Astrocyte (in vitro differentiated cells and primary cell): ENCODE measurements at regions not wholly inside any gene's neighbourhood (a gene's known extent, or its start where the extent isn't known, plus 50 kb on each side); places are given as distances from the start of the nearest gene placed in this dataset.

Source experiments
- DNase-seq: peaks from one replicate; pipeline ENCODE4 v3.0.0-alpha.2; 2010; ENCODE audit warnings: low read depth
- FAIRE-seq: peaks from 2 replicates; lab custom pipeline; 2011; peaks lifted over from hg19 to GRCh38; lab: Jason Lieb, UNC
- H2AFZ ChIP-seq: 2 replicates; pipeline ENCODE4 v1.6.0; 2012; ENCODE audit warnings: low read depth, low read length, inconsistent platforms
- H3K27ac ChIP-seq: 2 replicates; pipeline ENCODE4 v1.5.1; 2011; ENCODE audit warnings: low read depth, low read length, inconsistent platforms
- H3K27me3 ChIP-seq: 2 replicates; pipeline ENCODE4 v1.6.0; 2011; ENCODE audit warnings: low read length, inconsistent platforms; ENCODE audit not compliant: insufficient read depth
- H3K36me3 ChIP-seq: 2 replicates; pipeline ENCODE4 v1.5.1; 2011; ENCODE audit warnings: low read length, inconsistent platforms; ENCODE audit not compliant: insufficient read depth
- H3K4me1 ChIP-seq: 2 replicates; pipeline ENCODE4 v1.5.1; 2011; ENCODE audit warnings: low read length, inconsistent platforms; ENCODE audit not compliant: insufficient read depth
- H3K4me2 ChIP-seq: 2 replicates; pipeline ENCODE4 v1.6.0; 2012; ENCODE audit warnings: low read length, inconsistent platforms
- H3K4me3 ChIP-seq: 2 replicates; pipeline ENCODE4 v1.5.1; 2011; ENCODE audit warnings: low read depth, mild to moderate bottlenecking, low read length, inconsistent platforms; ENCODE audit not compliant: insufficient read depth
- H3K79me2 ChIP-seq: 2 replicates; pipeline ENCODE4 v1.6.0; 2012; ENCODE audit warnings: mild to moderate bottlenecking, low read length, inconsistent platforms; ENCODE audit not compliant: insufficient read depth
- H3K9ac ChIP-seq: 2 replicates; pipeline ENCODE4 v1.6.0; 2012; ENCODE audit warnings: mild to moderate bottlenecking, low read length, inconsistent platforms
- H3K9me3 ChIP-seq: 2 replicates; pipeline ENCODE4 v1.5.1; 2012; ENCODE audit warnings: low read depth, mild to moderate bottlenecking, low read length, inconsistent platforms; ENCODE audit not compliant: insufficient read depth
- H4K20me1 ChIP-seq: 2 replicates; pipeline ENCODE4 v1.6.0; 2012; ENCODE audit warnings: low read length, inconsistent platforms; ENCODE audit not compliant: insufficient read depth
- H3K27ac Mint-ChIP-seq: one replicate; pipeline ENCODE4 v1.8.0; 2021; ENCODE audit warnings: mild to moderate bottlenecking, mixed read lengths; ENCODE audit not compliant: unreplicated experiment
- H3K27me3 Mint-ChIP-seq: one replicate; pipeline ENCODE4 v1.8.0; 2021; ENCODE audit warnings: low read depth, mixed read lengths; ENCODE audit not compliant: unreplicated experiment
- H3K36me3 Mint-ChIP-seq: one replicate; pipeline ENCODE4 v1.8.0; 2021; ENCODE audit warnings: low read depth, mixed read lengths; ENCODE audit not compliant: unreplicated experiment
- H3K4me1 Mint-ChIP-seq: one replicate; pipeline ENCODE4 v1.8.0; 2021; ENCODE audit warnings: low read depth, mixed read lengths; ENCODE audit not compliant: unreplicated experiment
- H3K4me3 Mint-ChIP-seq: one replicate; pipeline ENCODE4 v1.8.0; 2021; ENCODE audit warnings: mild to moderate bottlenecking, moderate library complexity, mixed read lengths; ENCODE audit not compliant: unreplicated experiment
- H3K9me3 Mint-ChIP-seq: one replicate; pipeline ENCODE4 v1.8.0; 2021; ENCODE audit warnings: mild to moderate bottlenecking, mixed read lengths; ENCODE audit not compliant: unreplicated experiment
- CTCF ChIP-seq: IDR thresholded peaks from 2 replicates; pipeline ENCODE4 v1.5.1; 2011; ENCODE audit warnings: low read depth, mild to moderate bottlenecking, inconsistent platforms, low read length, moderate library complexity; ENCODE audit not compliant: insufficient read depth
- EZH2 ChIP-seq: IDR thresholded peaks from 2 replicates; pipeline ENCODE4 v1.6.1; 2012; ENCODE audit warnings: mild to moderate bottlenecking, low read length, inconsistent platforms; ENCODE audit not compliant: insufficient read depth

GRCh38 chr17:62910277-62910676 is 55.8 kb upstream of the TANC2 start:
- H3K27ac ChIP-seq: no peak overlapping the region
- H3K27me3 ChIP-seq: no peaks in the 10 kb centered on the region
- Mint-ChIP-seq H3K36me3 (peaks cover 2% of the 10 kb centered on the region), H3K4me1 (no peaks in the 10 kb centered on the region), H3K27ac (no peak overlapping the region), H3K9me3 (peaks cover 13% of the 10 kb centered on the region), H3K4me3 (no peak overlapping the region), H3K27me3 (peaks cover 3% of the 10 kb centered on the region)
- H3K9me3 ChIP-seq: peaks cover 3% of the 10 kb centered on the region
- H3K4me3 ChIP-seq: no peak overlapping the region
- H4K20me1 ChIP-seq: no peaks in the 10 kb centered on the region
- no peaks in the 10 kb centered on the region for H3K4me1 ChIP-seq
- no peak overlapping the region for H3K9ac ChIP-seq
- DNase-seq (no peak), FAIRE-seq (no peak)
- no peak overlapping the region for H2AFZ ChIP-seq
- no peak for TF ChIP-seq EZH2
- no peak for TF ChIP-seq CTCF
- H3K4me2 ChIP-seq: no peak overlapping the region
- H3K79me2 ChIP-seq: no peaks in the 10 kb centered on the region
- H3K36me3 ChIP-seq: no peaks in the 10 kb centered on the region

GRCh38 chr17:62907961-62908360 is 58.1 kb upstream of the TANC2 start:
- DNase-seq (no peak), FAIRE-seq (no peak)
- Histone ChIP-seq H3K4me3 (no peak overlapping the region), H3K4me1 (no peaks in the 10 kb centered on the region), H3K79me2 (no peaks in the 10 kb centered on the region), H4K20me1 (no peaks in the 10 kb centered on the region), H3K4me2 (no peak overlapping the region), H3K27me3 (no peaks in the 10 kb centered on the region), H3K36me3 (no peaks in the 10 kb centered on the region), H2AFZ (no peak overlapping the region), H3K9me3 (peaks cover 3% of the 10 kb centered on the region), H3K27ac (no peak overlapping the region), H3K9ac (no peak overlapping the region)
- H3K4me3 Mint-ChIP-seq: no peak overlapping the region
- H3K27me3 Mint-ChIP-seq: peaks cover 3% of the 10 kb centered on the region
- H3K4me1 Mint-ChIP-seq: no peaks in the 10 kb centered on the region
- no peak overlapping the region for H3K27ac Mint-ChIP-seq
- peaks cover 9% of the 10 kb centered on the region for H3K9me3 Mint-ChIP-seq
- TF ChIP-seq CTCF (no peak), EZH2 (no peak)
- peaks cover 2% of the 10 kb centered on the region for H3K36me3 Mint-ChIP-seq

- Histone ChIP-seq H3K27ac (no peak overlapping the region), H3K4me1 (no peaks in the 10 kb centered on the region), H3K9ac (no peak overlapping the region), H3K4me2 (no peak overlapping the region), H4K20me1 (no peaks in the 10 kb centered on the region), H2AFZ (no peak overlapping the region), H3K36me3 (no peaks in the 10 kb centered on the region), H3K4me3 (no peak overlapping the region), H3K79me2 (no peaks in the 10 kb centered on the region), H3K27me3 (no peaks in the 10 kb centered on the region), H3K9me3 (no peaks in the 10 kb centered on the region)
- Mint-ChIP-seq H3K9me3 (peaks cover 10% of the 10 kb centered on the region), H3K4me3 (no peak overlapping the region), H3K36me3 (peaks cover 2% of the 10 kb centered on the region), H3K27ac (no peak overlapping the region), H3K27me3 (peaks cover 6% of the 10 kb centered on the region), H3K4me1 (no peaks in the 10 kb centered on the region)
- DNase-seq (no peak), FAIRE-seq (no peak)
- TF ChIP-seq EZH2 (no peak), CTCF (no peak)
Observed at GRCh38 chr17:62906881-62907280, 59.2 kb upstream of the TANC2 start.
